ENCODE measurements at regions not wholly inside any gene's neighbourhood (a gene's known extent, or its start where the extent isn't known, plus 50 kb on each side); places are given as distances from the start of the nearest gene placed in this dataset.

GRCh38 chr12:30178916-30179315 lies 395.2 kb upstream of the TMTC1 start:
- TF ChIP-seq POLR2A (IDR thresholded peaks at IDR 0.05; ENCODE audit: low read depth, low read length): no peak
- TF ChIP-seq, protein P1, sequence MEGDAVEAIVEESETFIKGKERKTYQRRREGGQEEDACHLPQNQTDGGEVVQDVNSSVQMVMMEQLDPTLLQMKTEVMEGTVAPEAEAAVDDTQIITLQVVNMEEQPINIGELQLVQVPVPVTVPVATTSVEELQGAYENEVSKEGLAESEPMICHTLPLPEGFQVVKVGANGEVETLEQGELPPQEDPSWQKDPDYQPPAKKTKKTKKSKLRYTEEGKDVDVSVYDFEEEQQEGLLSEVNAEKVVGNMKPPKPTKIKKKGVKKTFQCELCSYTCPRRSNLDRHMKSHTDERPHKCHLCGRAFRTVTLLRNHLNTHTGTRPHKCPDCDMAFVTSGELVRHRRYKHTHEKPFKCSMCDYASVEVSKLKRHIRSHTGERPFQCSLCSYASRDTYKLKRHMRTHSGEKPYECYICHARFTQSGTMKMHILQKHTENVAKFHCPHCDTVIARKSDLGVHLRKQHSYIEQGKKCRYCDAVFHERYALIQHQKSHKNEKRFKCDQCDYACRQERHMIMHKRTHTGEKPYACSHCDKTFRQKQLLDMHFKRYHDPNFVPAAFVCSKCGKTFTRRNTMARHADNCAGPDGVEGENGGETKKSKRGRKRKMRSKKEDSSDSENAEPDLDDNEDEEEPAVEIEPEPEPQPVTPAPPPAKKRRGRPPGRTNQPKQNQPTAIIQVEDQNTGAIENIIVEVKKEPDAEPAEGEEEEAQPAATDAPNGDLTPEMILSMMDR (conservative IDR thresholded peaks at IDR 0.05; ENCODE audit: low read depth, low read length): no peak
- TF ChIP-seq RAD21 (IDR thresholded peaks at IDR 0.05; ENCODE audit: low read length): no peak
- TF ChIP-seq FOS (IDR thresholded peaks at IDR 0.05; ENCODE audit: low read depth, low read length): no peak
- TF ChIP-seq, protein P2, sequence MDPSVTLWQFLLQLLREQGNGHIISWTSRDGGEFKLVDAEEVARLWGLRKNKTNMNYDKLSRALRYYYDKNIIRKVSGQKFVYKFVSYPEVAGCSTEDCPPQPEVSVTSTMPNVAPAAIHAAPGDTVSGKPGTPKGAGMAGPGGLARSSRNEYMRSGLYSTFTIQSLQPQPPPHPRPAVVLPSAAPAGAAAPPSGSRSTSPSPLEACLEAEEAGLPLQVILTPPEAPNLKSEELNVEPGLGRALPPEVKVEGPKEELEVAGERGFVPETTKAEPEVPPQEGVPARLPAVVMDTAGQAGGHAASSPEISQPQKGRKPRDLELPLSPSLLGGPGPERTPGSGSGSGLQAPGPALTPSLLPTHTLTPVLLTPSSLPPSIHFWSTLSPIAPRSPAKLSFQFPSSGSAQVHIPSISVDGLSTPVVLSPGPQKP (IDR thresholded peaks at IDR 0.05; ENCODE audit: borderline replicate concordance, low read depth, low read length): no peak
- TF ChIP-seq MXI1 (IDR thresholded peaks at IDR 0.05; ENCODE audit: borderline replicate concordance, low read depth, low read length): no peak
- no peak for TF ChIP-seq CEBPB (IDR thresholded peaks at IDR 0.05; ENCODE audit: low read depth, low read length)
- TF ChIP-seq, protein P3, sequence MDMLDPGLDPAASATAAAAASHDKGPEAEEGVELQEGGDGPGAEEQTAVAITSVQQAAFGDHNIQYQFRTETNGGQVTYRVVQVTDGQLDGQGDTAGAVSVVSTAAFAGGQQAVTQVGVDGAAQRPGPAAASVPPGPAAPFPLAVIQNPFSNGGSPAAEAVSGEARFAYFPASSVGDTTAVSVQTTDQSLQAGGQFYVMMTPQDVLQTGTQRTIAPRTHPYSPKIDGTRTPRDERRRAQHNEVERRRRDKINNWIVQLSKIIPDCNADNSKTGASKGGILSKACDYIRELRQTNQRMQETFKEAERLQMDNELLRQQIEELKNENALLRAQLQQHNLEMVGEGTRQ (IDR thresholded peaks at IDR 0.05; ENCODE audit: low read depth, low read length): no peak
- TF ChIP-seq SMC3 (IDR thresholded peaks at IDR 0.05; ENCODE audit: low read depth, low read length): no peak
- no peak for TF ChIP-seq RCOR1 (IDR thresholded peaks at IDR 0.05; ENCODE audit: insufficient replicate concordance, low read length)
- no peak for TF ChIP-seq BHLHE40 (IDR thresholded peaks at IDR 0.05; ENCODE audit: low read depth, low read length)
